Fibroblast of lung (primary cell): ENCODE measurements at regions not wholly inside any gene's neighbourhood (a gene's known extent, or its start where the extent isn't known, plus 50 kb on each side); places are given as distances from the start of the nearest gene placed in this dataset.

Experiments
- DNase-seq, 2 donors: peaks; one replicate each; pipeline versions ENCODE4 v3.0.0 to v3.0.0-alpha.2; 2010; ENCODE audit warnings: low read depth in 2 of 2
- H2AFZ ChIP-seq: 2 replicates; pipeline ENCODE4 v1.5.1; 2012; ENCODE audit warnings: low read length, control low read depth, inconsistent platforms
- H3K27ac ChIP-seq: 2 replicates; pipeline ENCODE4 v1.5.1; 2011; ENCODE audit warnings: low read length, control low read depth; ENCODE audit not compliant: insufficient read depth
- H3K27me3 ChIP-seq: 2 replicates; pipeline ENCODE4 v1.5.1; 2011; ENCODE audit warnings: mild to moderate bottlenecking, low read length; ENCODE audit not compliant: control insufficient read depth, insufficient read depth
- H3K36me3 ChIP-seq: 2 replicates; pipeline ENCODE4 v1.5.1; 2011; ENCODE audit warnings: low read length; ENCODE audit not compliant: control insufficient read depth, insufficient read depth
- H3K4me1 ChIP-seq: 2 replicates; pipeline ENCODE4 v1.5.1; 2011; ENCODE audit warnings: low read length; ENCODE audit not compliant: control insufficient read depth, insufficient read depth; ENCODE audit errors: extremely low read depth
- H3K4me2 ChIP-seq: 2 replicates; pipeline ENCODE4 v1.5.1; 2011; ENCODE audit warnings: low read length, control low read depth; ENCODE audit not compliant: insufficient read depth; ENCODE audit errors: extremely low read depth
- H3K4me3 ChIP-seq, 4 experiments: fragments of 200-600 bp in 1 of 4; sonication (generic) in 1 of 4; replicated peaks in 1 of 4; 2 replicates each; pipeline ENCODE4 v1.5.1; 2011 to 2016; ENCODE audit warnings: low read length in 4 of 4, low read depth in 3 of 4, mild to moderate bottlenecking in 3 of 4, control low read depth in 2 of 4, inconsistent platforms in 1 of 4, mixed read lengths in 1 of 4; ENCODE audit not compliant: insufficient read depth in 1 of 4; ENCODE audit errors: control extremely low read depth in 1 of 4
- H3K79me2 ChIP-seq: 2 replicates; pipeline ENCODE4 v1.5.1; 2012; ENCODE audit warnings: mild to moderate bottlenecking, low read length, inconsistent platforms; ENCODE audit not compliant: control insufficient read depth, insufficient read depth
- H3K9ac ChIP-seq: 2 replicates; pipeline ENCODE4 v1.5.1; 2011; ENCODE audit warnings: mild to moderate bottlenecking, low read length, control low read depth; ENCODE audit not compliant: insufficient read depth
- H3K9me3 ChIP-seq: 2 replicates; pipeline ENCODE4 v1.5.1; 2012; ENCODE audit warnings: low read depth, low read length; ENCODE audit not compliant: control insufficient read depth, insufficient read depth
- H4K20me1 ChIP-seq: 2 replicates; pipeline ENCODE4 v1.5.1; 2011; ENCODE audit warnings: low read length; ENCODE audit not compliant: control insufficient read depth, insufficient read depth; ENCODE audit errors: extremely low read depth
- CTCF ChIP-seq, 2 donors: IDR thresholded peaks in 1 of 2; conservative IDR thresholded peaks in 1 of 2; 1 replicate in 1 of 2; 2 replicates in 1 of 2; pipeline ENCODE4 v1.5.1; 2011 to 2012; ENCODE audit warnings: low read length in 2 of 2, control low read depth in 1 of 2, inconsistent platforms in 1 of 2, low read depth in 1 of 2, mild to moderate bottlenecking in 1 of 2
- EZH2 ChIP-seq: IDR thresholded peaks from 2 replicates; pipeline ENCODE4 v1.5.1; 2012; ENCODE audit warnings: low read length, control low read depth, mild to moderate bottlenecking; ENCODE audit errors: missing control alignments

GRCh38 chr6:166820483-166820882 lies 135.9 kb downstream of the RNASET2 start:
- no peak overlapping the region for H3K9ac ChIP-seq
- no peaks in the 10 kb centered on the region for H3K4me1 ChIP-seq
- no peak overlapping the region for H3K4me2 ChIP-seq
- H4K20me1 ChIP-seq = no peaks in the 10 kb centered on the region
- no peak overlapping the region for H3K4me3 ChIP-seq
- no peaks in the 10 kb centered on the region for H3K36me3 ChIP-seq
- no peaks in the 10 kb centered on the region for H3K27me3 ChIP-seq
- no peaks in the 10 kb centered on the region for H3K79me2 ChIP-seq
- H3K27ac ChIP-seq = no peak overlapping the region
- DNase-seq = no peak
- TF ChIP-seq CTCF (conservative IDR thresholded peaks at IDR 0.05 in 1 of 2, IDR thresholded peaks at IDR 0.05 in 1 of 2; ENCODE audit: low read depth in 1 of 2, low read length in 2 of 2) (no peak), EZH2 (no peak)
- H3K9me3 ChIP-seq = no peaks in the 10 kb centered on the region
- H2AFZ ChIP-seq = no peak overlapping the region

DNA sequence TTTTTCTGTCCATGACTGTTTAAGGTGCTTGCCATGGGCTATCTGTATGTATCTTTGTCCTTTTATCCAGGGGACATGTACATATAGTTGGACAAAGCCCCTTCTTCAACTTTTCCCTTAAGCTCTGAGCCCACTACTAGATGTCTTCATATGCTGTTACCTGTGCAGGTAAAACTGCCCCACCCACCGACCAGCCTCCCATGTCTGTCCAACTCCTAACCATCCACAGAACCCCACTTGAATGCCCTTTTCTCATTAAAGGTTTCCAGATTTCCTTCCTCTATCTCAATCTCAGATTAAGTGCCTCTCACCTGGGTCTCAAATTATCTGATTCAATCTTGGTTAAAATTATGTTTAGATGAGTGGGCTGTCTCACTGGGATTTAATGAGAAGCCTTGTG lies 136.3 kb downstream of the RNASET2 start:
- no peaks in the 10 kb centered on the region for H3K27me3 ChIP-seq
- H3K9me3 ChIP-seq = no peaks in the 10 kb centered on the region
- no peak overlapping the region for H3K9ac ChIP-seq
- no peak overlapping the region for H3K4me2 ChIP-seq
- no peaks in the 10 kb centered on the region for H3K79me2 ChIP-seq
- H3K4me1 ChIP-seq = no peaks in the 10 kb centered on the region
- no peak overlapping the region for H3K4me3 ChIP-seq
- no peak for DNase-seq
- no peaks in the 10 kb centered on the region for H4K20me1 ChIP-seq
- H3K27ac ChIP-seq = no peak overlapping the region
- no peak for TF ChIP-seq CTCF (conservative IDR thresholded peaks at IDR 0.05 in 1 of 2, IDR thresholded peaks at IDR 0.05 in 1 of 2; ENCODE audit: low read depth in 1 of 2, low read length in 2 of 2)
- no peak for TF ChIP-seq EZH2
- no peak overlapping the region for H2AFZ ChIP-seq
- no peaks in the 10 kb centered on the region for H3K36me3 ChIP-seq

GRCh38 chr6:166815629-166816028 lies 140.7 kb downstream of the RNASET2 start:
- Histone ChIP-seq H3K27me3 (no peaks in the 10 kb centered on the region), H3K4me3 (no peak overlapping the region), H2AFZ (no peak overlapping the region), H3K4me1 (no peaks in the 10 kb centered on the region), H3K36me3 (no peaks in the 10 kb centered on the region), H3K4me2 (no peak overlapping the region), H3K27ac (no peak overlapping the region), H3K9me3 (no peaks in the 10 kb centered on the region), H3K79me2 (no peaks in the 10 kb centered on the region), H3K9ac (no peak overlapping the region), H4K20me1 (no peaks in the 10 kb centered on the region)
- peak; percentile 2 to 3 for DNase-seq
- no peak for TF ChIP-seq CTCF (conservative IDR thresholded peaks at IDR 0.05 in 1 of 2, IDR thresholded peaks at IDR 0.05 in 1 of 2; ENCODE audit: low read depth in 1 of 2, low read length in 2 of 2)
- no peak for TF ChIP-seq EZH2
